Thyroid gland (tissue), 4 donors: ENCODE measurements at regions not wholly inside any gene's neighbourhood (a gene's known extent, or its start where the extent isn't known, plus 50 kb on each side); places are given as distances from the start of the nearest gene placed in this dataset.

Experiments used
- DNase-seq, 2 donors: peaks; one replicate each; pipeline ENCODE4 v3.0.0-alpha.2; 2019
- H3K27ac ChIP-seq, 3 donors: fragments of 200-600 bp; sonication (generic); 1 replicate in 2 of 3; 2 replicates in 1 of 3; pipeline ENCODE4 v1.5.1; 2016 to 2019; ENCODE audit warnings: mild to moderate bottlenecking in 1 of 3, moderate library complexity in 1 of 3
- H3K27me3 ChIP-seq: fragments of 200-600 bp; sonication (generic); one replicate; pipeline ENCODE4 v1.5.1; 2019
- H3K36me3 ChIP-seq, 2 donors: fragments of 200-600 bp; sonication (generic); one replicate each; pipeline ENCODE4 v1.5.1; 2016 to 2019
- H3K4me1 ChIP-seq, 2 donors: fragments of 200-600 bp; sonication (generic); one replicate each; pipeline ENCODE4 v1.5.1; 2017 to 2019
- H3K4me3 ChIP-seq, 3 donors: fragments of 200-600 bp; sonication (generic); replicated peaks in 1 of 3; 1 replicate in 2 of 3; 2 replicates in 1 of 3; pipeline ENCODE4 v1.5.1; 2016; ENCODE audit warnings: mild to moderate bottlenecking in 1 of 3
- H3K9me3 ChIP-seq: fragments of 200-600 bp; sonication (generic); one replicate; pipeline ENCODE4 v1.5.1; 2017
- POLR2A ChIP-seq, 2 donors: fragments of 450-650 bp; IDR thresholded peaks; one replicate each; pipeline ENCODE4 v1.6.1; 2017; ENCODE audit warnings: antibody characterized with exemption in 2 of 2, mild to moderate bottlenecking in 2 of 2, moderate library complexity in 1 of 2
- WGBS, 2 donors: methylation state at CpG; one replicate each; pipeline ENCODE4 v1.1.5; 2017; 5-methylcytosine and 5-hydroxymethylcytosine counted together
- intact Hi-C: fragments of 100-400 bp; cut with DNase I; formaldehyde crosslinking; loops from one replicate; pipeline ENCODE4 v1.15.1; 2023
- TF ChIP-seq, protein P1 (sequence below), 6 experiments: fragments of 200-600 bp in 3 of 6; fragments of 450-650 bp in 3 of 6; sonication (generic) in 3 of 6; IDR thresholded peaks; one replicate each; pipeline ENCODE4 v1.5.1; 2016 to 2019; ENCODE audit warnings: antibody characterized with exemption in 6 of 6, mild to moderate bottlenecking in 2 of 6, inconsistent platforms in 1 of 6, moderate library complexity in 1 of 6

DNA sequence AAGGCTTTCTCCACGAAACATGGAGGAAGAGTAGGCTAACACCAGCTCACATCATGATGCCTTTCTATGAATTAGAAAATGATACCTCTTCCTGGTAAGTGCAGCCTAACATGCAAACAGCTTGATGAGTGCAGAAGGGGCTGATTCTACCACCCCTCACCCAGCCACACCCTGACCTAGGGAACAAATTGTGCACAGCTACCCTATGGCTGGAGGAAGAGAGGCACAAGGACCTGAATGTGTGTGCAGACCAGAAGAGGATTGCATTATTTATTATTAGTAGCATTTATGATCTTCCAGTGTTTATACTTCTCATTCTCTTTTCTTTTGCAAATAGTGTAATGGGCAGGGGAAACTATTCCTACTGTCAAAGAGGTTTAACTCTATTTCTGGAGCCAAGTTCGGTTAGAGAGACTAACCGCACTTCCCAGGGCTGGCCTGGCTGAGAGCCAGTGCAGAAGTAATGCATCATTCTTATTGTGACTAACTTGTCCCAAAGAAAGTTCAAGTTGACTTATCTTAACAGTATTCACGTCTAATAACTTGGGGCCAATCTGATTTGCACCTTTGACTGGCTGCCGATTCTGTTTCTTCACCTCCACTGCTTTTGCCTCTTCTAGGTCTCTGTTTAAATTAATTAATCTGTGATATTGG is 237.5 kb downstream of the CD83 start:
- TF ChIP-seq, protein P1, sequence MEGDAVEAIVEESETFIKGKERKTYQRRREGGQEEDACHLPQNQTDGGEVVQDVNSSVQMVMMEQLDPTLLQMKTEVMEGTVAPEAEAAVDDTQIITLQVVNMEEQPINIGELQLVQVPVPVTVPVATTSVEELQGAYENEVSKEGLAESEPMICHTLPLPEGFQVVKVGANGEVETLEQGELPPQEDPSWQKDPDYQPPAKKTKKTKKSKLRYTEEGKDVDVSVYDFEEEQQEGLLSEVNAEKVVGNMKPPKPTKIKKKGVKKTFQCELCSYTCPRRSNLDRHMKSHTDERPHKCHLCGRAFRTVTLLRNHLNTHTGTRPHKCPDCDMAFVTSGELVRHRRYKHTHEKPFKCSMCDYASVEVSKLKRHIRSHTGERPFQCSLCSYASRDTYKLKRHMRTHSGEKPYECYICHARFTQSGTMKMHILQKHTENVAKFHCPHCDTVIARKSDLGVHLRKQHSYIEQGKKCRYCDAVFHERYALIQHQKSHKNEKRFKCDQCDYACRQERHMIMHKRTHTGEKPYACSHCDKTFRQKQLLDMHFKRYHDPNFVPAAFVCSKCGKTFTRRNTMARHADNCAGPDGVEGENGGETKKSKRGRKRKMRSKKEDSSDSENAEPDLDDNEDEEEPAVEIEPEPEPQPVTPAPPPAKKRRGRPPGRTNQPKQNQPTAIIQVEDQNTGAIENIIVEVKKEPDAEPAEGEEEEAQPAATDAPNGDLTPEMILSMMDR (IDR thresholded peaks at IDR 0.05) = no peak
- TF ChIP-seq POLR2A (IDR thresholded peaks at IDR 0.05) = no peak
- H3K4me3 ChIP-seq = no peak overlapping the region
- WGBS, 2 donors = 39 to 51% methylated on average over 5 of the region's 5 CpGs
- no peaks in the 10 kb centered on the region for H3K9me3 ChIP-seq
- no peak overlapping the region for H3K27ac ChIP-seq
- no peaks in the 10 kb centered on the region for H3K4me1 ChIP-seq
- H3K36me3 ChIP-seq = no peaks in the 10 kb centered on the region
- H3K27me3 ChIP-seq = no peaks in the 10 kb centered on the region
- DNase-seq = peak; percentile 20 to 24
- intact Hi-C loops = no loop called here

DNA sequence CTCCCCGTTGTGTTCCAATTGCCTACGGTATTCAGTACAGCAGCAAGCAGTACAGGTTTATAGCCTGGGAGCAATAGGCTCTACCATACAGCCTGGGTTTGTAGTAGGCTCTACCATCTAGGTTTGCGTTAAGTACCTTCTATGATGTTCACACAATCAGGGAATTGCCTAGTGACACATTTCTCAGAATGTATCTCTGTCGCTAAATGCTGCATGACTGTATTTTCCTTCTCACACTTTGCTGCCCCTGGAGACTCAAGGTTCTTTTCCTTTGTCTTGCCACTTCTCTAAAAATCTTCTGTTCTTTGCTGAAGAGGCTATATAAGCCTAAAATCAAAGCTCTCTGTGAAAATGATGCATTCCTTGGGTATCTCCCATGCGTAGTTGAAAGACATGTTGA is 241.9 kb downstream of the CD83 start:
- Histone ChIP-seq H3K4me1 (no peaks in the 10 kb centered on the region), H3K4me3 (no peak overlapping the region), H3K36me3 (no peaks in the 10 kb centered on the region), H3K9me3 (no peaks in the 10 kb centered on the region), H3K27ac (no peak overlapping the region), H3K27me3 (no peaks in the 10 kb centered on the region)
- intact Hi-C loops = no loop called here
- 99% methylated on average over 5 of the region's 5 CpGs for WGBS, 2 donors
- no peak for TF ChIP-seq POLR2A (IDR thresholded peaks at IDR 0.05)
- TF ChIP-seq, protein P1 (IDR thresholded peaks at IDR 0.05) = no peak
- DNase-seq = no peak

DNA sequence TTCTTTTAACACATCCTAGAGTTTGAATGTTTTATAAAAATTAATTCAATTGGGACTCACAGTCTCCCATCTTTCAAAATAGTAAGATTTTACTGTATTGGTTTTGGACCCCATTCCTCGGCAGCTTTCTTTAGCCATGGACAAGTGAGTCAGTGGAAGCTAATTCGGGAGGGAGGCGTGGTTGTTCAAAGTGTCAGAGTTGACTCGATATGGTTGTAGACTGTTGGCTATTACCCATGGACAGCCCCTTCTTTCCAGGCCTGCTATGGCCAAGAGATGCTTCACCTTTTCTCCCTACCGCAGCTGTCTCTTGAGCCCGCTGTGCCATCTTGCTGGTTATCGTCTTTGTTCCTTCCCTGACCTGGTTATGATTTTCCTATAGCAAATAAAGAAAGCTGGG is 243.0 kb downstream of the CD83 start:
- H3K27ac ChIP-seq = no peak overlapping the region
- H3K4me3 ChIP-seq = no peak overlapping the region
- intact Hi-C loops = no loop called here
- no peak for DNase-seq
- no peaks in the 10 kb centered on the region for H3K4me1 ChIP-seq
- no peaks in the 10 kb centered on the region for H3K27me3 ChIP-seq
- 91 to 93% methylated on average over 7 of the region's 7 CpGs for WGBS, 2 donors
- no peak for TF ChIP-seq POLR2A (IDR thresholded peaks at IDR 0.05)
- H3K9me3 ChIP-seq = no peaks in the 10 kb centered on the region
- H3K36me3 ChIP-seq = no peaks in the 10 kb centered on the region

DNA sequence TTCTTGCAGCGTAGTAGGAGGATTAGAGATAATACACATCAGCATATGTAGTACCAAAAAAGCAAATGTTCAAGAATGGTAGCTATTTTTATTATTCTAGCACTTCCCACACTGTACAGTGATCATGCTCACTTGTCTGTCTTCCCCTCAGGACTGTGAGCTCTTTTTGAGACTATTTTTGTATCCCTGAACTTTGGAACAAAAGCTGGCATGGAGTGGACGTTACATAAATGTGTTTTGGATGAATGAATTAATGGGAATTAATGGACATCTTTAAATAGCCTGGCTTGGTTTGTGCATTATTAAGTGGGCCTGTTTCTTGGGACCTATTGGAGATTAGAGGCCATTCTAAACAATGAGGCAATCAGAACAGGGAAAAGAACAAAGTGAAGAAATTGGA is 243.7 kb downstream of the CD83 start:
- Histone ChIP-seq H3K4me1 (no peaks in the 10 kb centered on the region), H3K9me3 (no peaks in the 10 kb centered on the region), H3K27me3 (no peaks in the 10 kb centered on the region), H3K36me3 (no peaks in the 10 kb centered on the region), H3K4me3 (no peak overlapping the region), H3K27ac (no peak overlapping the region)
- intact Hi-C loops = no loop called here
- no peak for DNase-seq
- 70 to 83% methylated on average over 2 of the region's 2 CpGs for WGBS, 2 donors
- no peak for TF ChIP-seq POLR2A (IDR thresholded peaks at IDR 0.05)
- TF ChIP-seq, protein P1 (IDR thresholded peaks at IDR 0.05) = no peak

DNA sequence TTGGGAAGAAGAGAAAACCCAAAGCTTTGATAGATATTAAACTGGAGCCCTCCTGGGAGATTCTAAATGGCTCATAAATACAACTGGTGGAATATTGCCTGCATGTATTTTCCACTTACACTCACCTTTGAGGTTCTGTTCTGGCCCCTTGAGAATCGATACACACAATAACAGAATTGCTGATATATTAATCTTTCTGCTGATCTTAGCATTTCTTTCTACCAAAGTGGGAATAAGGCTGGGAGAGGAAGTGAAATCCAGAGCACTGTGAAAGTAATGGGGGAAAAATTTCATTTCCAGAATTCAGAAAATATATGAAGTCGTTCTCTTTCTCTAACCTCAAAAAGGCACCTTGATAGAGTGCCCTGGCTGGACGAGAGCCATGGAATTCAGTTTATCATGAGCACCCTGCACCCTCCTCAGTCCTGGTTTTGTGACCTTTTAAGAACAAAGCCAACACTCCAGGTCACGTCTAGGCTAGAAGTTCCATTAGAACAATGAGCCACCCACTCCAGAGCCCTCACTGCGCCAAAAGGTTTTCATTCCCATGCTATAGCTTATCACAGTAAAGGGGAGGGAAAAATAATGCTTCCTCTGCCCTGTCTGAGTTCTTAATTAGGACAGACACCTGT is 244.5 kb downstream of the CD83 start:
- Histone ChIP-seq H3K27ac (no peak overlapping the region), H3K4me3 (no peak overlapping the region), H3K27me3 (no peaks in the 10 kb centered on the region), H3K4me1 (no peaks in the 10 kb centered on the region), H3K36me3 (no peaks in the 10 kb centered on the region), H3K9me3 (no peaks in the 10 kb centered on the region)
- intact Hi-C loops = no loop called here
- 74 to 79% methylated on average over 5 of the region's 5 CpGs for WGBS, 2 donors
- DNase-seq = peak in 1 of 2 donors; percentile 2
- TF ChIP-seq POLR2A (IDR thresholded peaks at IDR 0.05) = no peak
- TF ChIP-seq, protein P1 (IDR thresholded peaks at IDR 0.05) = no peak
